Stimulated activated naive CD4-positive, alpha-beta T cell (primary cell): ENCODE measurements at regions not wholly inside any gene's neighbourhood (a gene's known extent, or its start where the extent isn't known, plus 50 kb on each side); places are given as distances from the start of the nearest gene placed in this dataset.

ENCODE experiments used
- DNase-seq, 6 experiments: peaks; one replicate each; lab custom pipeline; 2025; lab: John Stamatoyannopoulos, UW

DNA sequence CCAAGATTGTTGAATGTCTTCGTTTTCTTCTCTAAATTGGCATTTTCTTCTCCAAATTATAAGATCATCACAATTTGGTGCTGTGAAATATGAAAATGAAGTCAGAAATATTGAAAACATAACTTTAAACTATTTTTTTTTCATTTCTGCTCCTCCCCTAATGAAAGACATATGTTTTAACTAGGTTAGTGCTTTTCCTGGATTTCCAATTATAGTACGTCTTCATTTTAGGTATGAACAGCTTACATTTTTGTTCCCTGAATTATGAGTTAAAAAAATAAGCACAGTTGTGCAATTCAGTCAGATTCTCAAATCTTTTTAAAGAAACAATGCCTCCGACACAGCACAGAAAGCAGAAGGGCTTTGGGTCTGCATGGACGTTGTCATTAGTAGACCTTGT, 83.5 kb upstream of the CFAP20DC start:
- DNase-seq = no peak

DNA sequence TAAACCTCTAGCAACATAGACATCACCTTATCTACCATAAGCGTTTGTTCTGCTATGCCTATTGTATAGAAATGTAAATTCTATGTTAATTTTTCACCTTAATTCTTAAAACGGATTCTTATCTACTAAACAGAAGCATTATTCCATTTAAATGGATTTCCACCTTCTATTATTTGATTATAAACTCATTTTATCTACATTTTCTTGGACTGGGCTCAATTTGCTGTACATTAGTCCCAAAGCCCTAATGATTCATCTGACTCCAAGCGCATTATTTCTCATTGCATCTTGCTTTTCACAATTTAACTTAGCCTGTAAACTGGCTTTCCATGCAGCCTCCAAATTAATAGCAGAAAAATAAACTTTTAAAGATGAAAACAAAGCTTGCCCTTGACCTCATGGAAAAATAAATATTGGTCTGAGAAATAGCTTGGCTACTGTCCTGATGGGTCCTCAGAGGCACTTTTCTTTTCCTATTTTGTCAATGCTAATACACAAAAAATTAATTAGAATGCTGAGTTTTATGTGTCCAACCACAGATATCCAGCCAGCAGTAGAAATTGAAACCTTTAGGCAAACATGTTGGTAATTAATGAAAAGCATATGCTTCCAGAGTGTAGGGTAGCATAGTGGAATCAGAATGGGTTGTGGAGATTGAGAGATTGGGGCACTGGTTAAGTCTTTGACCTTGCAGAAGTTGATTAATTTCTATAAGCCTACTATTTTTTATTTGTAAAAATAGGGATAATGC, 81.4 kb upstream of the CFAP20DC start:
- no peak for DNase-seq

DNA sequence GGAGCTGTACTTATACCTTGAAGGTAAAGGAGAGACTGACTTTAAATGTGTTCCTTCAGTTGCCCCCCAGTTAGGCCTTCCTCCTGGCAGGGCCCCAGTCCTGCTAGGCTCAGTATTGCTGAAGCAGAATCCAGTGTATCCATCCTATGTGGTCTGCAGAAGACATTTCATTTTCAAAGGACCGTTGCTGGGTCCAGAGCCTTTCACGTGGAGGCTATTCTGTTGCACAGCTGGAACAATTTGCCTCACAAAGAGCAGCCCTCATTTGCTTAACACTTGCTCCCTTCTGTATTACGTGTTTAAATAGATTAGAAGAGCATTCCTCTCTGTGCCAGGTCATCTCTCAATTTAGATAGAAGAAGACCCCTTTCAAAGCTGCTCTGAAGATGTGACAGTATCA, 78.9 kb upstream of the CFAP20DC start:
- DNase-seq = no peak

DNA sequence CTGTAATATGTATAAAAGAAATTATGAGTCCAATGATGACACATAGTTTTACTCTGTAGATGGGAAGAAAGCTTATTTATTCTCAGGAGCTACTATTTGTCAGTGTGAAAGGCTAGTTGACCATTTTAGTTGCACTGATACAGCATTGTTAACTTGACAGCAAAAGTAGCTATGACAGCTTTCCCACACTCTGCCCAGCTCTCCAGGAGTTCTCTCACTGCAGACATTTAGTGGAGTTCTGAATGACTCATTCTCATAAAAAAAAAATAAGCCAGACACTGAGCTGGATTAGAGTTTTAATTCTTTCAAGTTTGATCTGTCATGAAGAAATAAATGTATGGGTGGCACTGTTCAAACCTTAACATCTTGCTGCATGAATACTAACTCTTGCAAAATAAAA, 77.2 kb upstream of the CFAP20DC start:
- no peak for DNase-seq

DNA sequence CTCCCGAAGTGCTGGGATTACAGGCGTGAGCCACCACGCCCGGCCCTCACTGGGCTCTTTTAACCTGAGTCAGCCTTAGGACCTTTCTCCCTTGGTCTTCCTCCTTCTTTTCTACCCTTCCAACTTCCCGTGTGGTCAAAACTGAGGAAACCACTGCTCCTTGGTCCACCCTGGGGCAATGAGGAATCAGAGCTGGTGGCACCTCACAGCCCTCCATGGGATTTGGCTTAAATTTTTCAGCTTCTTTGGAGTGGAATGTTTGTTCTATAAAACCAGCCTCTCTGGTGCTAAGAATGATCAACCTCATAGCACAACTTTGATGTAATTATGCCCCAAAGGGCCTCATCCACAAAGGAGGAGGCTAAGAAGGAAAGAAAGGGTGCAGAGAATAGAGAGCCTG, 76.6 kb upstream of the CFAP20DC start:
- DNase-seq = no peak

DNA sequence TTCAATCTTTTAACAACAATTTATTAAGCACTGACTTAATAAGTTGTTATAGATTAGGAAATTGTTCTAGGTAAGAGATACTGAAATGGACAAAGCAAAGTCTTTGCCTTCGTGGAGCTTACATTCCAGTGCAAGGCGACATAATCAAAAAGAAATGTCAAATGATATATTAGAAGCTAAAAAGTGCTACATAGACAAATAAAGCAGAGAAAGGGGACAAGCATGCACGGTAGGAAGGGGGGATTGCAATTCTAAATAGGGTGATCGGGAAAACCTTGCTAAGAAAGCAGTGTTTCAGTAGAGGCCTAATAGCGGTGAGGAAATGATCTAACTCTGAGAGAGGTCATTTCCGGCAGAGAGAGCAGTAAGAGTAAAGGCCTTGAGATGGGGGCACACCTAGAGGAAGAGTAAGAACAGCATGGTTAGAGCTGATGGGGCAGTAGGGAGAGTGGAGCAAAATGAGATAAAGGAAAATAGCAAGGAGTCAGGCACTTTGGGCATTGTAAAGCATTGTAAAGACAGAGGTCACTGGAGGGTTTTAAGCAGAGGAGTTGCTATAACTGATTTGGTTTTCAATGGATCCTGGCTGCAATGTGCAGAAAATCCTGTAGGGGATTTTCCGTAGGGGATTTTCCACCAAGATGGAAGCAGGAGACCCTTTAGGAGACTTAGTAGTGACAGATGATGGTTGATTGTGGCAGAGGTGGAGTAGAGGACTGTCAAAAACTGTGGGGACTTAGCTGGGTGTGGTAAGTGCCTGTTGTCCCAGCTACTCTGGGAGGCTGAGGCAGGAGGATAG, 71.7 kb upstream of the CFAP20DC start:
- DNase-seq = no peak

DNA sequence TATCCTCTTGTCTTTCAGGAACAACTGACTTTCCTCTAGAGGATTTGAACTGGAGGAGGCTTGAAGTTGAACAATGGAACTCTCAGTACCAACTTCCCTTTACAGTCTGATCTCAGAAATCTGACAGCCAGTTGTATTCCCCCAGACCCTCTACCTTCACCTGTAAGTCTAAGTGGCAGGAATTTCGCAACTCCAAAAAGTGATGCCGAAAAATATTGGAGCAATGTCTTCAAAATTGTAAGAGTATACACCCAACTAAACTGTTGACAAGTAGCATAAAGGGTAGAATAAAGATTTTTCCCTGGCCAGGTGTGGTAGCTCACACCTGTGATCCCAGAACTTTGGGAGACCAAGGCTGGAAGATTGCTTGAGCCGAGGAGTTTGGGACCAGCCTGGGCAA, 69.1 kb upstream of the CFAP20DC start:
- no peak for DNase-seq

DNA sequence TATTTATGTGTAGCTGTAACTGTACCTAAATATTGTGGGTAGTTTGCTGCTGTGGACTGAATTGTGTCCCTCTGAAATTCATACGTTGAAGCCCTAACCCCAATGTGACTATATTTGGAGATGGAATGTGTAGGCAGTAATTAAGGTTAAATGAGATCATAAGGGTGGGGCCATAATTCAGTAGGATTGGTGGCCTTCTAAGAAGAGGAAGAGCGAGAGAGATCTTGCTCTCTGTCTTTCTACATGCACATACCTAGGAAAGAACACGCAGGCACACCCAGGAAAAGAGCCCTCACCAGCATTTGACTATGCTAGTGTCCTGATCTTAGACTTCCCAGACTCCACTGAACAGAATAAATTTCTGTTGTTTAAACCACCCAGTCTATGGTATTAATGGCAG, 67.6 kb upstream of the CFAP20DC start:
- DNase-seq = no peak

DNA sequence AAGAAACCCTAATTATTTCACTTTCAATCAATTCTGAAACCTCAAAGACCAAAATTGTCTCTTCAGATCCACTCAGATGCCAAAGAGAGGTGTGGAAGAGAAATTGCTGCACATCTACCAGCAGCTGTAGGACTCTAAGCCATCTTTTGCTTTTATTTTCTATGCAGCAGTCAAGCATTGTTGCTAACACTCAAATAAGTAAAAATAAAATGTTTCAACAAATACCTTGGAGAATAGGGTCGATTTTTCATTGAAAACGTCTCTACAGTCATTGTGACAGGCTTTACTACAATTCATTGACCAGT, 66.4 kb upstream of the CFAP20DC start:
- no peak for DNase-seq

DNA sequence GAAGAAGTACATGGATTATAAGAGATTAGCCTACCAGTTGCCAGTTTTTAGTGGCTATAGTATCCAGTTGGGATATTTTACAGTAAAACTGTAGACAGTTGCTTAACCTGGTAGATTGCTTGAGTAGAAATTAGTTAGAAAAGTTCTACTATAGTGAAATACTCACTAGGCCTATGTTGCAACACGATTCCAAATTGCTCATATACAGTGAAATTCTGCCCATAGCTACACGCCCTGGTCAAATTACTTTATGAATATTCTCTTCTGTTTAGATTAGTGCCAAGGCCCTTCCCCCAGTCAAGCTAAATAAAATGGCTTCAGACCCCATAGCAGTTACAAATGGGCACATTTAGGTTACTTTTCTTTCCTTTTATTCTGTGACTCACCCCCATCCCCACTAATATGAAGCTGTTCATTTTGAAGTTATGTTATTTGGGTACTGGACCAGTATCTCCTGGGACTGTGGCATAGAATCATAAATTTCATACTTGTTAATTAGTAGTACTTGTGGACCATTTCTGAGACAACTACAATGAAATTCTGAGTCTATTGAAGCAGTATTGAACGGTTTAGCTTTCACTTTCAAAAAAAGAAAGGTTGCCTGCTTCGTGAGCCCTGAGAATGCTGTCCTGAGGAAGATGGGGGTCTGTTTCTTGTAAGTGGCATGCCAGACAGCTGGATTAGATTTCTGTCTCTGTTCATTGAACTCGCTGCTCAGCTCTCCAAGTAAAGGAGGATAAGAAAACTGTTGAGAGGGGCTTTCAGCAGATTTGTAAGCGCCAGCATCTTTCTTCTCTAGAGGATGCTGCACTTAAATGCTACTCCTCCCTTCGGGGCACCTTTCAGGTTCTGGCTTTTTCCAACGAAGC, 65.8 kb upstream of the CFAP20DC start:
- DNase-seq = no peak

DNA sequence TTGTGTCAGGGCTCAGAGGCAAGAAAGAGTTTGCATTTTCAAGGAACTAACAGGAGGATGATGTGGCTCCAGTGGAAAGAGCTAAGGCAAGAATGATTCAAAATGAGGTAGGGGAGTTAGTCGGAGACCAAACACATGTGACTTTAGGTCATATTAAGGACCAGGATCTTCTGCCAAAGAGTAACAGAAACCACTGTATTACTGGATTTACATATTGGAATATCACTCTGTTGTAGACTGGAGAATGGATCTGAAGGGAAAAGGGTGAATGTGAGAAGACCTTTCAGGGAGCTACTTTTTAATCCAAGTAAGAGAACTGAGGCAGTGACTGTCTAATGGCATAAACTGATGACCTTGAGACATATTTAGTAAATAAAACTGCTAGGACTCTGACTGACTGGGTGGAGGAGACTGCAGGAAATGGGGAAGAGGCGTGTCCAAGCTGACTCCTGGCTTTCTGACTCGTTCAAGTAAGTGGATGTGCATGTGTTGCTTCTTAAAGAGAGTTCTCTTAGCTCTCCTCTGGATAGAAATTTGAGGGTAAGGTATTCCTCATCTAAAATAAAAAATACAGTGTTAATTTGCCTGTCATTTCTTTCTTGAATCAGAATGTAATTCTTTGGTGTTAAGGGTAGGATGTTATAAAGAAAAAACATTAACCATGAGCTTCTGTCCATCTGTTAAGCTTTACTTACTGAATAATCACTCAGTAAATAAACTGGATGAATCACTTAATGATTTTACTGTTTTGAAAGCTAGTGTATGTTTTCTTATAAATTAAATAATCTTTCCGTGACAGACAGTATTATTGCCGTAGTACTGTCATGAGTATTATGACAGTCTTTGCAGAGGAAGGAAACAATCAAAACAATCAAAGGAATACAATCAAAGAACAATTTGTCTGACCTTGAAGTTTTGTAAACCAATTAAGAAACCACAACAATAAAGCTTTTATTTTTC, 58.3 kb upstream of the CFAP20DC start:
- DNase-seq = no peak

DNA sequence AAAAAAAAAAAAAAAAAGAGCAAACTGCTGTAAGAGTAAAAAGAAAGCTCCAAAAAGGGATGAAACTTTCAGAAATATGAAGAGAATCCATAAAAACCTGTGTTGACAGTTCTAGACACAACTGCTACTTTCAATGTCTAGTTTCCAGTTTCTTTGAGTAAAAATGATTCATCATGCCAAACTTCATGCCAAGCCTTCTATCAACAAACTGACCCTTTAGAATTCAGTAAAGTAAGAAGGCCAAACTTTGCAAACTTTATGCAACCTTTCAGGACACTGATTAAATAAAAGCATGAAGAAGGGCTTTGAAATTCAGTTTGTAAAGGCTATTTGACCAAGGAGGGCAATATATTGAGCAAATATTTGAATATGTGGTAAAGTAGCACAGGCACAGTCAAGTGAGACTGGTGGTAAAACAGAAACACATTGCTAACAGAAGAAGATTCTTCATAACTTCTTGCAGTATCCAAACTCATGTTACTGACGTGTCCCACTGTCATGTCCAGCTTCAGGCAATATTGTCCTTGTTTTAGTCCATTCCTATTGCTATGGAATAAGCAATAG, 56.3 kb upstream of the CFAP20DC start:
- DNase-seq = no peak

DNA sequence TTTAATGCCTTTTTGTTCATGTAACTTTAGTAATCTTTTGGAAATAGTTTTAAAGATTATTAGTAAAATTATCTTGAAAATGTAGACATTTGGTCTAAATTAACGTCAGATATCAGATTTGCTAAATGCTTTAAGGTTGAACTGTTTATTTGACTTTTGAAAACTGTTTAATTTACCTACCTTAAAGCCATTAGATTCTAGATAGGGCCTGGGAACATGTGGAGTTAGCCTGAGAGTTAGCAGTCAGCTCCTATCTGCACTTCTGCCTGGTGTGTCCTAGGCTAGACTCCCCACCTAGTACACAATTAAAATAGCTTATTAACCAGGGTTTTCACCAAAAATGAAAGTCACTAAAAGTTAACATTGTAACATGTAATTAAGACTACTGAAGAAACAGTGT, 53.7 kb upstream of the CFAP20DC start:
- DNase-seq = no peak

DNA sequence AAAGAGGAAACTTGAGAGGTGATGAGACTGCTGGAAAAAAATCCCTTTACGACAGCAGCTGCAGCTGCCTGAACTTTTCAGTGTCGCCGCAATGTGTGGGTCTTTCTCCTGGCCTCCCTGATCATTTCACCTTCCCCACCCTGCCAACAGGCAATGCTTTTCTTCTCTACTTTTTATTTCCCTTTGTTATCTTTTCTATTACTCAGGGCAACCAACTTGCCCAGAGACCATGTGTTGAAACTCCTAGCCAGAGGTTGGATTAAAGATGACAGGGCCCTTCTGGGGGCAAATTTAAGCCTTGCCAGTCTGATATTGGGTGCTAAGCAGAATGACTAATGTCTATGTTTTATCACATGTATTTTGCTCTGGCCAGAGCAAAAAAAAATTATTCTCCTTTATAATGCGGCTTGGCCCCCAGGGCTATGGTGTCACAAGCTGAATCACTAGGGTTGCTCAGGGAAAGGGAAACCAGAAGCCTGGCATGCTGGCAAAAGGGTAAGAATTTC, 51.5 kb upstream of the CFAP20DC start:
- no peak for DNase-seq
